ENCODE measurements at regions not wholly inside any gene's neighbourhood (a gene's known extent, or its start where the extent isn't known, plus 50 kb on each side); places are given as distances from the start of the nearest gene placed in this dataset.
"Not testable (repeated sequence)": the region's sequence is repeated elsewhere in the genome, so short reads cannot be mapped to it uniquely, and the experiment has no call there.

DNA sequence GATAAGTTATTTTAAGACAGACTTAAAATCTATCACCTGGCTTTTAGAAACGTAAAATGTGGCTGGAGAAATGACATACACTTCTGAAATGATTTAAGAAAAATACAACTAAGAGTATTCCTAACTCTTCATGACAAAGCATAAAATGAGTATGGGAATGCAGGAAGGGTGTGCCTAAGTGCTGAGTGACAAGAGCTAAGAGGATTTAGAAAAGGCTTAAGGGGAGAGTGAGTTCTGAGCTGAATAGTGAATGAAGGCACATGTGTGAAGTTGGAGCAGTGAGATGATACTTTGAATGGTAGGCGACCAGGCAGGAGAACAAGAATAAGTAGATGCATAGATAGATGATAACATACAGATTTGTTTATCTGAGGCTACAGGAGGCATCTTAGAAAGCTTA lies 458.3 kb upstream of the TENM3 start:
- Histone ChIP-seq H3K4me1 (ENCODE audit: insufficient read depth, low read length) (no peaks in the 10 kb centered on the region), H3K9me3 (ENCODE audit: low read depth, low read length) (no peaks in the 10 kb centered on the region), H3K27me3 (ENCODE audit: insufficient read depth, low read length) (no peaks in the 10 kb centered on the region), H3K4me3 (ENCODE audit: low read length) (no peak overlapping the region)

DNA sequence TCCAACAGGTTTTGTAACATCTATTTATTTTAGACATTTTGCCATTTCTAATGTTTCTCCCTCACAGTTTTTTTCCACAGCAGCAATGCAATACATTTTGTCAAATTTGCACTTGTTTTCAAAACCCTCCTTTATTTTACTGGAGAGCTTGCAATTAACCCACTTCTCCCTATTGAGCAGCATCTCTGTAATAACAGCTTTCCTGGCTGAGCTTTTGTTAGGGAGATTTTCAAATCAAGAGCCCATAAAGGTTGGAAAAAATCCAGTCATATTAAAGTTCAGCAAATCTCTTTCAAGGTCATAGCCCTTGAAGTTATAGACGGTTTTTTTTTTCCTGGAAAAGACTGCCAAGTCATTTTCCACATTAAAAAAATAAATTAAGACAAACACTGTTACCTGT lies 450.6 kb upstream of the TENM3 start:
- no peak overlapping the region for H3K4me3 ChIP-seq (ENCODE audit: low read length)
- H3K27me3 ChIP-seq (ENCODE audit: insufficient read depth, low read length), result no peaks in the 10 kb centered on the region
- H3K9me3 ChIP-seq (ENCODE audit: low read depth, low read length), result no peaks in the 10 kb centered on the region
- H3K4me1 ChIP-seq (ENCODE audit: insufficient read depth, low read length), result no peaks in the 10 kb centered on the region

DNA sequence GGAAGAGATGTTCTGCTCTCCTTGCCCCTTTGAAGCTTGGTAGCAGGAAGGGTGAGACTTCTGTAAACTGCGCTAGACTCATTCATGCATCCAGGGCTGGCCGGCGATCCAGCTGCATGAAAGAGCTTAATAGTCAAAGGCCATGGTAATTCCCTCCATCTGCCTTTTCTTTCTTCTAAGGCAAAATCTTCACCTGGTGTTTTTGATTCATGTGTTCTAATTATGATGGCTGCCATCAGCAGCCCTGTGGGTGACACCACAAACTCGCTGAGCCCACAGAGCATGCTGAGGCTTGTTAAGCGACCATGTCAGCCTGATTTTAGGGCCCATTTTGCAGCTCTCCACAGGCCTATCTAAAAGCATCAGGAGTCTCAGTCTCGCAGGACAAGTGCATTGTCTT lies 450.1 kb upstream of the TENM3 start:
- H3K4me3 ChIP-seq (ENCODE audit: low read length), result no peak overlapping the region

DNA sequence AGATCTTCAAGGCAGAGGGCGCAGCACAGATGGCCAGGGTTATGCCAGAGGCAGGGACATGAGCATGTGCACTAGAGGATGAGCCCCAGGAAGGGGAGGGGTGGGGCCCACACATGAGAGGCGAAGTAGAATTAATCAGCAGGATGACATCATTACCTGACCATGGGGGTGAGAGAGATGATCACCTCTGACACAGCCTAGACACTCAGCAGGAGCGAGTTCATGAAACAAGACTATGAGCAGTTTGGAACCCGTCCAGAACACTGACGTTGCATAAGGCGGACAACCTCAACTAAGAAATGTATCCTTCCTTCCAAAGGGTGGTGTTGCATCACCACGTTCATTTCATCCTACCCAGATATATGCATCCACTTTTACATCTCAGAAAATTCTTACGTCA lies 446.7 kb upstream of the TENM3 start:
- no peaks in the 10 kb centered on the region for H3K9me3 ChIP-seq (ENCODE audit: low read depth, low read length)
- no peaks in the 10 kb centered on the region for H3K4me1 ChIP-seq (ENCODE audit: insufficient read depth, low read length)
- H3K4me3 ChIP-seq (ENCODE audit: low read length), result no peak overlapping the region
- H3K27me3 ChIP-seq (ENCODE audit: insufficient read depth, low read length), result no peaks in the 10 kb centered on the region

More for the DNA sequence above, 450.1 kb upstream of the TENM3 start:
- H3K4me1 ChIP-seq (ENCODE audit: insufficient read depth, low read length), result no peaks in the 10 kb centered on the region
- H3K27me3 ChIP-seq (ENCODE audit: insufficient read depth, low read length), result no peaks in the 10 kb centered on the region
- H3K9me3 ChIP-seq (ENCODE audit: low read depth, low read length), result no peaks in the 10 kb centered on the region

DNA sequence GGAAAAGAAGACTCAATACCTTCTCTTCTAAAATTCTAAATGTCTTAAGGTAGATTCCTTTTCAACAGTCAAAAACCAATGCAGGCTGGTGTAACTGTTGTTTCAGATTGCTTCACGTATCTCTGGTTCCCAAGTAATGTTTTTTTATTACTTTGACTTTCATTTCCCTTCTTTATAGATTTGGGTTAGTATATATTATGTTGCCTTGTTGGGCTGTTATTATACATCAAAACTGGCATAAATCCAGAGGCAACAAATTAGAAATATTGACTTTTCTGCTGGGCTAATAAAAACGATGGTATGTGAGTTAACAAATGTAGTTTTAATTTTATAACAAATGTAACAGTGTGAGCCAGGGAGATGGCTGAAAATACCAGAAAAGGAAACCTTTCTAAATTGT lies 444.7 kb upstream of the TENM3 start:
- Histone ChIP-seq H3K4me1 (ENCODE audit: insufficient read depth, low read length) (no peaks in the 10 kb centered on the region), H3K27me3 (ENCODE audit: insufficient read depth, low read length) (no peaks in the 10 kb centered on the region), H3K9me3 (ENCODE audit: low read depth, low read length) (no peaks in the 10 kb centered on the region), H3K4me3 (ENCODE audit: low read length) (no peak overlapping the region)

DNA sequence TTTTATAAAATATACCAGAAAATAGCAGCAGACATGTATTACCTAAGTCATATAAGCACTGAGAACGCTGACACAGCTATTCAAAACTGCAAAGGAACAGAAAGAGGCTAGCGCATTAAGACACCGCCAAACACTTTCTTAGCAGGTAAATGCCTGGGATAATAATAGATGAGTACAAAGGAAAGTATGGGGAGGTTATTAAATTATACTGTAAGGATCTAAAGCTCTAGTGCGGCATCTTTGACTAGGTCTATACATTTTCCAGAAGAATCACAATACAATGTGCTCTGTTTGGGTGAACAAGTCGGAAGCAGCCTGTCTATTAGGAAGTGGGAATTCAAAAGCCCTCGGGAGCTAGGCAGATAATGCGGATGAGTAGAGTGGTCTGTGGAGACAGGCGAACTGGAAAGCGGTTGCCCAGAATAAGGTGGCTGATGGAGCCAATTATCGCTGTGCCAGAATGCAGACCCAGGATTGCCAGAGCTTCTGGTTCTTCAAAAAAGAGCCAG lies 443.6 kb upstream of the TENM3 start:
- no peaks in the 10 kb centered on the region for H3K27me3 ChIP-seq (ENCODE audit: insufficient read depth, low read length)
- no peaks in the 10 kb centered on the region for H3K4me1 ChIP-seq (ENCODE audit: insufficient read depth, low read length)
- H3K9me3 ChIP-seq (ENCODE audit: low read depth, low read length), result no peaks in the 10 kb centered on the region
- no peak overlapping the region for H3K4me3 ChIP-seq (ENCODE audit: low read length)

DNA sequence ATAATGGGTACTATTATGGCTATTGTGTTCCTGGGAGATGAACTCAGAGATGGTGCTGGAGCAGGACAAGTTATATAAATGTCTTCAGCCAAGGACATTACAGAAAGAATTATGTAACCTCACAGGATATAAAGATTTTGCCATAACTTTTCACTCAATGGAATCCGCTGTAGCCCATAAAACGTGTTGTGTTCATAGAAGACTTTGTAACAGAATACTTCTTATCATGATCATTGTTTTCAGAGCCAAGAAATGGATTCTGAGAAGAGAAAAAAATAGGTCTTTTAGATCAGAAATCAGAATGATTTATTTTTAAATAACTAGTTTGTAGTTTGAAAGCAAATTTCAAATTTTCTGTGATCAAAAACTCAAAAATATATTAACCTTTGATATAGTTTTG lies 441.0 kb upstream of the TENM3 start:
- Histone ChIP-seq H3K9me3 (ENCODE audit: low read depth, low read length) (no peaks in the 10 kb centered on the region), H3K27me3 (ENCODE audit: insufficient read depth, low read length) (no peaks in the 10 kb centered on the region), H3K4me3 (ENCODE audit: low read length) (no peak overlapping the region), H3K4me1 (ENCODE audit: insufficient read depth, low read length) (no peaks in the 10 kb centered on the region)

DNA sequence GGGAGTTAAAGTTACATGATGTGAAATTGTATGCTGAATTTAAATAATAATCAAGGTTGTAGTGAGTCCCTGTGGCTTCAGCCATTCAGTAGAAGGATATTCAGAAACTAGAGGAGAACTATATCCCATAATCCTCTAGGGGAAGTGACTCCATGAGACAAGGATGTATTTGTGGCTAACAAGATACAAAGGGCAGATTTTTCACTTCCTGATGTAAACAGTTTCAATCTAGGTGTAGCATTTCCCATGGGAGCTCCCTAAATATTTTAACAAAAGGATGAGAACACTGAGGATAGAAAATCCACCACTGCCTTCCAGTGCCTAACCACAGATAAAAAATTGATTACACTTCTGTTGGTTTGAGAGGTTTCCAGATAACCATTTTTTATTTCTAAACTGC lies 435.4 kb upstream of the TENM3 start:
- H3K4me1 ChIP-seq (ENCODE audit: insufficient read depth, low read length), result no peaks in the 10 kb centered on the region
- H3K27me3 ChIP-seq (ENCODE audit: insufficient read depth, low read length), result no peaks in the 10 kb centered on the region
- no peak overlapping the region for H3K4me3 ChIP-seq (ENCODE audit: low read length)
- no peaks in the 10 kb centered on the region for H3K9me3 ChIP-seq (ENCODE audit: low read depth, low read length)

DNA sequence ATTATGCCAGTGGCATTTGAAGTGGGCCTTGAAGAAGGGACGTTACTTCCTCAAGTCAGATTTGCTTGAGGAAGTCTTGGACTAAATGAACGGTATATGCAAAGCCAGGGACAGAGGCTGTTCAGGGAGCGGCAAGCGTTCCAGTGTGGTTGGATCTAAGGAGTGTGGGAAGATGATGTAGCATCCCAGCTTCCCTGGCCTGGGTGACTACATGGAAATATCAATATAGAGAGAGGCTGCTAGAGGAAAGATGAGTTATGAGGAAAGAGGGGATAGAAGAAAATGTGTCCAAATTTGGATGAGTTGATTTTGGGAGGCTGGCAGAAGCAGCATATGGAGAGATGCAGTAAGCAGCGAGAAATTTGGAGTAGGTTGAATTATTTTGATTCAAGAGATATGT lies 432.5 kb upstream of the TENM3 start:
- no peak overlapping the region for H3K4me3 ChIP-seq (ENCODE audit: low read length)
- no peaks in the 10 kb centered on the region for H3K27me3 ChIP-seq (ENCODE audit: insufficient read depth, low read length)
- H3K9me3 ChIP-seq (ENCODE audit: low read depth, low read length), result no peaks in the 10 kb centered on the region
- no peaks in the 10 kb centered on the region for H3K4me1 ChIP-seq (ENCODE audit: insufficient read depth, low read length)

DNA sequence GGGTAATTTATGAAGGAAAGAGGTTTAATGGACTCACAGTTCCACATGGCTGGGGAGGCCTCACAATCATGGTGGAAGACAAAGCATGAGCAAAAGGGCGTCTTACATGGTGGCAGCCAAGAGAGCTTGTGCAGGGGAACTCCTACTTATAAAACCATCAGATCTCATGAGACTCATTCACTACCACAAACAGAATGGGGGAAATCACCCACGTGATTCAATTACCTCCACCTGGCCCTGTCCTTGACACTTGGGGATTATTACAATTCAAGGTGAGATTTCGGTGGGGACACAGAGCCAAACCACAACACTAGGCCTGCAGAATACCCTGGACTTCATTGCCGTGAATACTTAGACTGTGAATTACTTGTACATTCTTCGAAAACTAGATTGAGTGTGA lies 431.7 kb upstream of the TENM3 start:
- not testable (repeated sequence) for H3K4me1 ChIP-seq (ENCODE audit: insufficient read depth, low read length); H3K9me3 ChIP-seq (ENCODE audit: low read depth, low read length); H3K27me3 ChIP-seq (ENCODE audit: insufficient read depth, low read length); H3K4me3 ChIP-seq (ENCODE audit: low read length)

DNA sequence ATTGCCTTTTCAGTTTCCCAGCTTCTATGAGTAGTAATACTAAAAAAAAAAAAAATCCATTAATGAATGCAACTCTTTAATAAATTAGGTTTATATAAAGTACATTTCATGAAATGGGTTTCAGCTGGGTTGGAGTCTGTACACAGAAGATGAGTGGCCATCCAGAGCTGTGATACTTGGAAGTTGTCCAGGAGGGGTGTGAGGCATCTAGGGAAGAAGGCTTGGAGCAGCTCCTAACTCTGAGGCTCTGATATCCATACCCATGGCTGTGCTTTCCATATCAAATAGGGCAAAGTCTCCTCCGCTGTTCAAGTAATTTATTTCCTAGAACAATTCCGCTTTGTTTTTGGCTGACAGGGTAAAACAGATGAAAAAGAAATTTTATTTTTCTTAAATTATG lies 423.3 kb upstream of the TENM3 start:
- Histone ChIP-seq H3K4me3 (ENCODE audit: low read length) (no peak overlapping the region), H3K4me1 (ENCODE audit: insufficient read depth, low read length) (no peaks in the 10 kb centered on the region), H3K27me3 (ENCODE audit: insufficient read depth, low read length) (no peaks in the 10 kb centered on the region), H3K9me3 (ENCODE audit: low read depth, low read length) (no peaks in the 10 kb centered on the region)

DNA sequence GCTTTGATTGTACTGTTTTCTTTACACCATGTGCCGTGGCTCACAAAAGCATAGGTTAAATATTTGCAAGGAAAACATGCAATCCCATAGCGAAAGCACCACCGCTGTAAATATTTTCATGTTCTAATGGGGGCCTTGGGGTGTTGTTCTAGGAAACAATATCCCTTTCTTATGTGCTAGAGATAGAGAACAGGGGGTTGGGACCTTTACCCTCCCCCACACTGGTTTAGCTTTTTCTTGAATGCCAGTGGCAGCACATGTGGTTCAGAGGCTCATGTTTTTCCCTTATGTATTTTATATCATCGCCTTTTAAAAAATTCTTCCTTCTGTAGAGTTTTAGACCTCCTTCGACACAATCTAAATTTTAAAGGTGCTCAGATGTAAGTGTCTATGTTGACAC lies 422.6 kb upstream of the TENM3 start:
- Histone ChIP-seq H3K9me3 (ENCODE audit: low read depth, low read length) (no peaks in the 10 kb centered on the region), H3K4me3 (ENCODE audit: low read length) (no peak overlapping the region), H3K27me3 (ENCODE audit: insufficient read depth, low read length) (no peaks in the 10 kb centered on the region), H3K4me1 (ENCODE audit: insufficient read depth, low read length) (no peaks in the 10 kb centered on the region)

DNA sequence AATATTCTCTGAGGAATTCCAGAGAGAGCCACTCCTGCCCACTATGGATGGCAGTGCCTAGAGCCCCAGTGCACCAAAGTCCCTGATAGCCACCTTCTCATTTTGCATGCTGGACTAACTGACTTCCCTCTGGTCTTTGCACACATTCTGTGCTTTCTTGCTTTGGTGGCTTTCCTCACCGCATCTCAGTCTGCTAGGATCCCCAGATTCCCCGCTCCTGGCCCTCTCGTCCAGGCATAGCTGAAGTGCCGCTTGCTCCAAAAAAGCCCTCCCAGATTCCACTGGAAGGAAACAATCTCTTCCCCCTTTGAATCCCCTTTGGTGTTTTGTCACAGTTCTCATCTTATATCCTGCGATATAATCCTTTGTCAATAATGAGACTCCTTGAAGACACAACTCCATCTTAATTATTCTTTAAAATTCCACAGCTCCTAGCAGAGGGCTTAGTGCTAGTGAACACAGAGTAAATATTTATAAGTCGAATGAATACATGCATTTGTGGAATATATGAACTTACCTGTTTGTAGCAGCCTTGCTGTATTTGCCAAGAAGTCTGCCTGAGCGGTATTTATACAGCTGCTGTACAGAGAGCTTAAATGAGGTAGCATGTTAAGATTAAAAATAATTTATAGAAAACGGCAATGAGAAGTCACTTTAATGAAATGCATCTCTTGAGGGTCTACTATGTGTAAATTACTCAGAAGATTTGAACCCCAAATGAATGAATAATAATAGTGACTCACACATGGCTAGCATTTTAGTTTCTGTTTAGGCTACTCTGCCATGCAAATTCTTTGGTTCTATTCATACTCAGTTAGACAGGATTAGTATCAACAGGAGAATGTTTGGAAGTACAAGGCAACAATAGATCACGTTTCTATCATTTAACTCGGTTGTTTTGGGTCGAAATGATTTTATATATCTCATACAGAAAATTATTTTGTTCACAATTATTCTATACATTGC lies 421.9 kb upstream of the TENM3 start:
- Histone ChIP-seq H3K4me3 (ENCODE audit: low read length) (no peak overlapping the region), H3K27me3 (ENCODE audit: insufficient read depth, low read length) (no peaks in the 10 kb centered on the region), H3K4me1 (ENCODE audit: insufficient read depth, low read length) (no peaks in the 10 kb centered on the region), H3K9me3 (ENCODE audit: low read depth, low read length) (no peaks in the 10 kb centered on the region)

DNA sequence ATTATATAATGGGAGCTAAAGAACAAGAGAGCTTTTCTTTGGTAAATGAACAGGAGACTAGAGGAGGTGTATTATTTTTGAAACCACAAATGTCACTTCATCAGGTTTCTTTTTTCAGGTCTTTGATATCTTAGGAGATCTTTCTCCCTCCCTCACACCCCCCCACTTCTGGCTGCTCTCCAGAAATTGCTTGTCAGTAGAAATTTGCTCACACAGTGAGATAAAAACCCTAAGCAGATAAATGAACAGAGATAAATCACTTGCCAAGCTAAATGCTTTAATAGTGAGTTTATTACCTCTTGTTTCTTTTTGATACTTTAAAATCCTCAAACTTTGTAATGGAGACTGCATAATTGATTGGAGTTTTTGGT lies 421.2 kb upstream of the TENM3 start:
- Histone ChIP-seq H3K4me1 (ENCODE audit: insufficient read depth, low read length) (no peaks in the 10 kb centered on the region), H3K9me3 (ENCODE audit: low read depth, low read length) (no peaks in the 10 kb centered on the region), H3K4me3 (ENCODE audit: low read length) (no peak overlapping the region), H3K27me3 (ENCODE audit: insufficient read depth, low read length) (no peaks in the 10 kb centered on the region)

DNA sequence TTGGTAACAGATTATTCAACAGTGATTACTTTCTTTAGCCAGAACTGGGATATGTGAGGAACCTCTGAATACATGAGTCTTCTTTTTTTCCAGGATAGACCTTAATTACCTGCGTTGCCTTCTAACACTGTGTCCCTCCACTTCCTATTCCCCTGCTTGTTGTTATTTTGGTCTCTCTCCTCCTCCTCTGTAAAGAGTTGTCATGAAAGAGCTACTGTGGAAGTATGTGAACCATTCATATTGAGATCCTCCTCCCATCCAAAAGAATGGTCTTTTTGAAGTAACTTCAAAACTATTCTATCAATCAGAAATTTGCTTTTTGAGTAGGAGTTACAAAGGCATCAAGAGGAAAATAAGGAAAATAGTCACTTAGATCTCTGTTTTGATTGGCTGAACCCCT lies 420.0 kb upstream of the TENM3 start:
- H3K4me1 ChIP-seq (ENCODE audit: insufficient read depth, low read length), result no peaks in the 10 kb centered on the region
- no peaks in the 10 kb centered on the region for H3K9me3 ChIP-seq (ENCODE audit: low read depth, low read length)
- no peak overlapping the region for H3K4me3 ChIP-seq (ENCODE audit: low read length)
- no peaks in the 10 kb centered on the region for H3K27me3 ChIP-seq (ENCODE audit: insufficient read depth, low read length)

DNA sequence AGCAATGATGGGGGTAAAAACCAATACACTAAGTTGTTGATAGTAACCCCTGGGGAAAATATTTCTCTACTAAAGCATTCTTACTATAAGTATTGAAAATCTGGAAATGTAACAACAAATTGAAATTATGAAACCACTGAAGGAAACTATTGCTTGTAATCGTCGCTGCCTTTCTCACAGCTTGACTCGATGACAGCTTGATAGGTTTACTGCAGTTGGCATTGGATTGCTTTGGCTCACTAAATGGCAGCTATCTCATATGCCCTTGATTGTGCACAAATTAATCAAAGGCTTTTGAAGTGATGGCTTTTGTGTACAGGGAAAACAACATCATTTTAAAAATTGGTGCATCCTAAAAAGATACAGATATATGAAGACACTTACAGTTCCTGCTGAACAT lies 419.6 kb upstream of the TENM3 start:
- Histone ChIP-seq H3K9me3 (ENCODE audit: low read depth, low read length) (no peaks in the 10 kb centered on the region), H3K27me3 (ENCODE audit: insufficient read depth, low read length) (no peaks in the 10 kb centered on the region), H3K4me3 (ENCODE audit: low read length) (no peak overlapping the region), H3K4me1 (ENCODE audit: insufficient read depth, low read length) (no peaks in the 10 kb centered on the region)
